Stimulated activated CD8-positive, alpha-beta memory T cell treated with anti-CD3 and anti-CD28 coated beads, Interleukin-7, amount 100 ng/mL, for 4 hours (primary cell): ENCODE measurements at regions not wholly inside any gene's neighbourhood (a gene's known extent, or its start where the extent isn't known, plus 50 kb on each side); places are given as distances from the start of the nearest gene placed in this dataset.
"Not testable (repeated sequence)": the region's sequence is repeated elsewhere in the genome, so short reads cannot be mapped to it uniquely, and the experiment has no call there.

Experiments
- DNase-seq, 2 donors: peaks; one replicate each; pipeline ENCODE4 v3.0.0-alpha.2; 2020; ENCODE audit warnings: low read depth in 2 of 2

GRCh38 chr1:157368941-157369340 is 183.4 kb downstream of the FCRL5 start:
- DNase-seq: not testable (repeated sequence)

GRCh38 chr1:157368363-157368762 is 184.0 kb downstream of the FCRL5 start:
- DNase-seq: no peak

DNA sequence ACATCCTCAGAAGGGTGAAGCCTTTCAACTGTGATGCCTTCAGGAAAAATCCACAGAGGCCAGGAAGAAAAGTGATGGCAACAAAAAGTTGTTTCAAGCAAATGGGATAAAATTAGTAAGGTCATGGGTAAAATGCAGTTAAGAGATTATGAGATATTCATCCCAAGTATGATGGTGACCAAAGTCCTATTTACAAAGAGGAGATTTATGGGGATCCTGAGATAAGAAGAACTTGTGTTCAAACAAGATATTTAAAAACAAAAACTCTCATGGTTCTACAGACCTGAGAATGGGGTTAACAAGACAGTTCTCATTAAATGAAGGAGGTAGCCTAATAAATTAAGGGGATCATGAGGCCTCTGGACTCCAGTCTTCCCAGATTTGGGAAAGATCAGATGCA is 184.4 kb downstream of the FCRL5 start:
- no peak for DNase-seq

- DNase-seq: no peak
These were observed 185.1 kb downstream of the FCRL5 start for GRCh38 chr1:157367091-157367739.

- DNase-seq: no peak
These were observed 187.7 kb downstream of the FCRL5 start for GRCh38 chr1:157364612-157365011.

GRCh38 chr1:157363660-157364140 is 188.6 kb downstream of the FCRL5 start:
- DNase-seq: no peak

- no peak for DNase-seq
These were observed 192.3 kb downstream of the FCRL5 start for GRCh38 chr1:157360023-157360390.

DNA sequence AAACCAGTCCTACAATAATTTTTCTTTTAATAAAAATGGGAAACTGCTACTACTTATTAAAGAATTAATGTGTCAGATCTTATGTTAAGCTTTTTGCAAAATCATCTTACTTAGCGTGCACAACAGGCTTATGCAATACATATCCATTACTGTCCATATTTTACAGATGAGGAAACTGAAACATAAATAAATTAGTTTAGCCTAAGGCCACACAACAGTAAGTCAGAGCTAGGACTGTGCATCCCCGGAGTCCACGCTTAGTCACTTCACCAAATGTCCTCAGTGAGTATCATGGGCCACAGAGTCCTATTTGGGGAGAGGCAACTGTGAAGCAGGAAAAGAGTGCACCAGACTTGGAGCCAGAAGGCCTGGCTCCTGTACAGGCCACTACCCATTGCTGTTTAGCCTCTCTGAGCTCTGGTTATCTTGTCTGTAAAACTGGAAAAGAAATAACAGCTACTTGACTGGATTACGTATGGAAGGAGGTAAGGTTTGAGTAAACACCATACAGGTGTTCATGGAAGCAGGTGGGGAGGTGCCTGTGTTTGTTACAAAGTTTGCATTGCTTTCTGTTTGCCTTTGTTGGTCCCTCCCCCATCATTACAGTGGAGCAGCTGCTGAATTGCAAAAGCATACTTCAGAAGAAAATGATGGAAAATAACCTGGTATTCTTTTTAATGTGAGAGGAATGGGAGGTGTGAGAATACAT is 192.8 kb downstream of the FCRL5 start:
- no peak for DNase-seq

DNA sequence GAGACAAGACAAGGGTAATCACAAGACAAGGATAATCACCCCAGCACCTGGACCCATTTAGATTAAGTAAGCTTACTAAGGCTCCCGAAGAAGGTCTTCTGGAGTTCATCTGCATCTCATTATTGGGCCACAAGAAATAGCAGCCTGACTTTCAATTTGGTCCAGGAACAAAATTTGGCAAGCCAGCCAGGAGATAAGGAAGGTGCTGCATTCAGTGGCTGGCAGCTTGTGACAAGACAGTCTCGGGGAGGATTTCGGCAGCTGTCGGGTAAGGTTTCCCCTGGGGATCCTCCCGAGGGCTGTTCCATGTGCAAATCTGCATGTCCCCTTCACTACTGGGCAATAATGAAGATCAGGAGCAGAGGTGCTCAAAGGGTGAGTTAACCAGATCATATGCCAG is 195.2 kb downstream of the FCRL5 start:
- DNase-seq: no peak

DNA sequence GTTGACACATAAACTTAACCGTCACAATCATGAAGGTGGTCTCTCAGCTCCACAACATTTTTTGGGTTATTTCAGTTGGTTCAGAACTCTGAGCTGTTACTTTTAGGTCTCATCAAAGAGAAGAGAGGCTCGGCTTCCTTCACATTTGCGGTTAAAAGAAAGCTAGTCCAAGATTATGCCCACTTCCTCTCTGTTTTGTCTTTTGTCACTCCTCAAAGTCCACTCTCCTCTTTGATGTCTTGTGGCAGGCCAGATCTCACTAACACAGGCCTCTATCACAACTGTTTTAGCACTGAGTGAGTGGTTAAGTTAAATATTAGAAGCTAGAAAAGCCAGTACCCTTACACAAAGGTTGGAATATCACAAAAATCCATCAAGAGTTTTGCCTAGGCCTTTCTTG is 195.7 kb downstream of the FCRL5 start:
- DNase-seq: no peak

DNA sequence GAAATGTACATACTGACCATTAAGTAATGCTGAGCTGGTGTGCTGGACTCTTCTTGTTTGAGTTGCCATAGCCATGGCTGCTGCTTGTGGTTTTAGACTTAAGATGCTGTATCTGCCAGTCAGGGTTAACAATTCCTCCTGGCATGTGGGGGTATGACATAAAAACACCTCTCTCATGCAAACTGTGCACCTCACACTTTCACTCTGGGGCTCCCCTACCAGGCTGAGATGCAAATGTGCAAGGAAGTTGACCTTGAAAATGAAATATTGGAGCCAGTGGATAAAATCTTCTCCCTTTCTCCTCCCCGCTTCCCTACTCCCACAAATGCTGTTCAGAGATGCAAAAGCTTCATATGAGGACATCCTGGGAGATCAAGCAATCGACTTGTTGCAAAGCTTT is 198.8 kb downstream of the FCRL5 start:
- no peak for DNase-seq

GRCh38 chr1:157352817-157353408 is 199.4 kb downstream of the FCRL5 start:
- no peak for DNase-seq

DNA sequence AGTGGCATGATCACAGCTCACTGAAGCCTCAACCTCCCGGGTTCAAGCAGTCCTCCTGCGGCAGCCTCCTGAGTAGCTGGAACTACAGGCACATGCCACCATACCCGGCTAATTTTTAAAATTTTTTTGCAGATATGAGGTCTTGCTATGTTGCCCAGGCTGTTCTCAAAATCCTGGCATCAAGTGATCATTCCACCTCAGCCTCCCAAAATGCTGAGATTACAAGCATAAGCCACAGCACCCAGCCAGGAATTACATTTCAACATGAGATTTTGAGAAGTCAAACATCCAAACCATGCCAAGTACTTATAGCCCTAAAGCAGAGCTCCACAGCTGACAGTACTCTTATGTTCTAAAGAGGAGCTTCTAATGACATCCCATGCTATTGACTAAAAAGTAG is 200.1 kb downstream of the FCRL5 start:
- no peak for DNase-seq

DNA sequence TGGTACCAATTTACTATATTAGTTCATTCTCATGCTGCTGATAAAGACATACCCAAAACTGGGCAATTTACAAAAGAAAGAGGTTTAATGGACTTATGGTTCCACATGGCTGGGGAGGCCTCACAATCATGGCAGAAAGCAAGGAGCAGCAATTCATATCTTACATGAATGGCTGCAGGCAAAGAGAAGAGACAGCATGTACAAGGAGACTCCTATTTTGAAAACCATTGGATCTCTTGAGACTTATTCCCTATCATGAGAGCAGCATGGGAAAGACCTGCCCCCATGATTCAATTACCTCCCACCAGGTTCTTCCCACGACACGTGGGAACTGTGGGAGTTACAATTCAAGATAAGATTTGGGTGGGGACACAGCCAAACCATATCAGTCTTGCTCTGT is 200.5 kb downstream of the FCRL5 start:
- DNase-seq: not testable (repeated sequence)

- no peak for DNase-seq
These were observed 203.5 kb downstream of the FCRL5 start for GRCh38 chr1:157348538-157349480.

DNA sequence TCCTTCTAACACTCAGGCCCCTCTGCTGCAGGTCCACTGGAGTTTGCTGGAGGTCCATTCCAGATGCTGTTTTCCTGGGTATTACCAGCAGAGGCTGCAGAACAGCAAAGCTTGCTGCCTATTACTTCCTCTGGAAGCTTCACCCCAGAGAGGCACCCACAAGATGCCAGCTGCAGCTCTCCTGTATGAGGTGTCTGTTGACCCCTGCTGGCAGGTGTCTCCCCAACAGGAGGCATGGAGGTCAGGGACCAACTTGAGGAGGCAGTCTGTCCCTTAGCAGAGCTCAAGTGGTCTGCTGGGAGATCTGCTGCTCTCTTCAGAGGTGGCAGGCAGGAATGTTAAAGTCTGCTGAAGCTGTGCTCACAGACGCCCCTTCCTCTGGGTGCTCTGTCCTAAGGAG is 204.8 kb downstream of the FCRL5 start:
- DNase-seq: no peak

- DNase-seq: not testable (repeated sequence)
These were observed 199.6 kb upstream of the ETV3 start for GRCh38 chr1:157337785-157338184.

GRCh38 chr1:157335056-157335455 is 196.9 kb upstream of the ETV3 start:
- no peak for DNase-seq

- DNase-seq: no peak
These were observed 195.8 kb upstream of the ETV3 start for GRCh38 chr1:157334041-157334440.

DNA sequence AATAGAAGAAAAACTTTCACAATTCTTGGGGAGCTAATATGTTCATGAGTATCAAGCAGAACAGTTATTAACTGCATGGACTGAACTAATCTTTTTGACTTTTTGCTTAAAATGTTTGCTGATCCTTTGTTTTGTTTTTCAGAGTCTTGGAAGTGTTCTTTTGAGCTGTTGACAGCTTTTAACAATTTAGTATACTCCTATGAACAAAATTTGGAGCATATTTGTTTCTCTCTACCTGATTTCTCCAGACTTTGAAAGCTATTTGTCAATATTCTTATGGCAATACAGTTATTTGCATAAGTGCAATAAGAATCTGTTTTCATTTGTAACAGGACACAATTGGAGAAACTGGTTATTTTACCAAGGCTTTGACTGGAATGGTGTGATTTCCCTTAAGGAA is 192.0 kb upstream of the ETV3 start:
- DNase-seq: not testable (repeated sequence)

DNA sequence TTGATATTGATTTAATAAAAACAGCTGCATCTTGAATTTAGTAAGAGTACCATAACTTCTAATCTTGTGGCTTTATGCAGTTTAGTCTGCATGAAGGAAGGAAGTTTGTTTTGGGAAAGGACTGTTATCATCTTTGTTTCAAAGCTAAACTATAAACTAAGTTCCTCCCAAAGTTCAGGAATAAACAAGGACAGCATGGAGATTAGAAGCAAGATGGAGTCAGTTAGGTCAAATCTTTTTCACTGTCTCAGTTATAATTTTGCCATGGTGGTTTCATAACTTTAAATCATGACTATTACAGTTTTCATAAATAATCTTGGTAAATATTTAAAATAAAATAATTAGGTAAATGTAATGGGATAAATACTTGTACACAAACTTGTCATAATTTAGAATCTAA is 189.9 kb upstream of the ETV3 start:
- not testable (repeated sequence) for DNase-seq
